D341Med (cell line): ENCODE measurements at regions not wholly inside any gene's neighbourhood (a gene's known extent, or its start where the extent isn't known, plus 50 kb on each side); places are given as distances from the start of the nearest gene placed in this dataset.
A peak's percentile ranks its signal among the peaks of the same experiment; 100 is the strongest.
"Not testable (repeated sequence)": the region's sequence is repeated elsewhere in the genome, so short reads cannot be mapped to it uniquely, and the experiment has no call there.

Source experiments
- DNase-seq: peaks from one replicate; pipeline ENCODE4 v3.0.0; 2012; ENCODE audit warnings: low spot score

DNA sequence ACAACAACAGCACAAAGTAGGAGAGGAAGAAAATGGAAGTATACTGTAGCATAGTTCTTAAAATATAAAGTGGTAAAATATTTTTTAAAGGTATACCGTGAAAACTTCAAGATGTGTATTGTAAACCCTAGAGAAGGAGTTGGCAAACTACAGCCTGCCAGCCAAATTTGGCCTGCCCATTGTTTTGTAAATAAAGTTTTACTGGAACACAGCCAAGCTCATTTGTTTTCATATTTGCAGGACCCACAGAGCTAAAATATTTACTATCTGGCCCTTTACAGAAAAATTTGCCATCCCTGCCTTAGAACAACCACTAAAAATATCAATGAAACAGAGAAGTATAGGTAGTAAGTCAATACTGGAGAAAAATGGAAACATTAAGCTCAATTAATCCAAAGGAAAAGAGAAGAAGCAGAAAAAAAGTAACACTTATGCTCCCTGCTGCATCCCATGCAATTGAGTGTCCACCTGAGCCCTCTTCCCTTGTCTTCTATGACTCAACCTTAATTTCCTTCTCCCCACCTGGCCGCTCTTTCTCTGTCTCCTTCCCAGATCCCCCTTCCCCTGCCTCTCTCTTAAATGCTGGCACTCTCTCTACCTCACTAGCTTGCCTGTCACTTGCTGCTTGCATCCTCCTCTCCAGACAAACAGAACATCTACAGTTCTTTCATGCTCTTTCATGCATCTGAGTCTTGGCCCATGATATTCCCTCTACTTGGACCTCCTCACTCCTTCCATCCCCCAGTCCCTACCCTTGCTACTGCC is 50.6 kb upstream of the FER start:
- DNase-seq: no peak

DNA sequence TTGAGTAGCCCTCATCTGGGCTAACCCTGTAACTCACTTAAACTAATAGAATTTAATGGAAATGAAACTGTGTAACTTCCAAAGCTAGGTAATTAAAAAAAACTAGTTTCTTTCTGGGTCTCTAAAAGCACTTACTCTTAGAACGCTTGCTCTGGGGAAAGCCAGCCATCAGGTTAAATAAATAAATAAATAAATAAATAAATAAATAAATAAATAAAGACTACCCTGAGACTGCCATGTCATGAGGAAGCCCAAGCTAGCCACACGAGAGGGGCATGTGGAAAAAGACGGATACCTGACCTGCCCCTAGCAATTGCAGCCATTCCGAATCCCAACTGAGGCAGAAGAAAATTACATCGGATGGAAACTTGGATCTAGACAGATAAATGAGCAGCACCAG is 51.3 kb upstream of the FER start:
- no peak for DNase-seq

GRCh38 chr5:108688485-108688884 is 59.2 kb upstream of the FER start:
- DNase-seq: no peak

GRCh38 chr5:108687595-108688200 is 60.0 kb upstream of the FER start:
- no peak for DNase-seq

DNA sequence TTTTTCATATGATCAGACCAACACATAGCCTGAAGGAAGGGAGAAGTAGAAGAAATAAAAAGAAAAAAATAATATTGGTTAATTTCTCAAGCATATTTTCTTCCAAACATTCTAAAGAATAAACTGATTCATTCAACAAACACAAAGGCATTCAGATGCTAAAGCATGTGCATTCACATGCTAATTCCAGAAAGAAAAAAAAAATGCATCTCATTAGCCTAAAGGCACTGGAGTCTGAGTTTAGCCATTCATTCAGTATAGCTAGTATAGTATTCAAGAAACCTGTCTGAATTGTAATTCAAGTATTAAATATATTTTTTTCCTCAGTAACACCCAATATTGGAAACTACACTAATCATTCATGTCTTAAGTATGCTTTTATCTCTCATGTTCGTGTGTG is 61.0 kb upstream of the FER start:
- no peak for DNase-seq

- not testable (repeated sequence) for DNase-seq
Observed at GRCh38 chr5:108685448-108686216, 62.1 kb upstream of the FER start.

DNA sequence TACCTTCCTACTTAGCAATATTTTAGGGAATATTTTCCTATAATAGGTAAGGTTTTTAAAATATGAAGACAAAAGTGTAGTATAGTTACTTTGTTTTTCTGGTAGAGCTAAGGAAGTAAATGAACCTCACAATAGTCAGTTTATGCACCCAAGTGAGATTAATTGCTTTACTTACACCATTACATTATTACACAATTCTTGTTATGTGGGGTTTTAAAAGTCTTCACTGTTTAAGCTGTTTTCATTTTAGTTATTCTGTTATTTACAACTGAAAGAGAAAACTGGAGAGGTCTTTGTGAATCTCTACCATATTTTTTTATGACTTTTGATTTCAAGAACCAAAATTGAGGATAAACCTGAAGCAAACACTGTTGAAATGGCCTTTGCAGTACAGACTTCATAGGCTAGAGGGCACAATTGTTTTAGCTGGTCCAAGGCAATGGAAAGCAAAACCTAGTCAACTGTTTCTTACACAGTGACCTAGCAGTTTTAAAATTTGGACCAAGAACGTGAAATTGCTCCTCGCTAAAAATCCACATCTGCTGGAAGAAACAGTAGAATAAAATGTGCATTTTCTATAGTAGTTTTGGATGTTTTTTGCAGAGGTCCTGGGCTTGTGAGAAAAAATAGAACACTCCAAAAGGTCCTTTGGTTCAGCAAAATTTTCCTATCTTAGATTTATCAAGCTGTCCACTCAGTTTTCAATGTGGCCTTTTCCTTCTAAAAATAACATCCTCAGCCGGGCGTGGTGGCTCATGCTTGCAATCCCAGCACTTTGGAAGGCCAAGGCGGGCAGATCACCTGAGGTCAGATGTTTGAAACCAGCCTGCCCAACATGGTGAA is 66.4 kb upstream of the FER start:
- peak; percentile 54 for DNase-seq

GRCh38 chr5:108678091-108678490 is 69.6 kb upstream of the FER start:
- DNase-seq: no peak

DNA sequence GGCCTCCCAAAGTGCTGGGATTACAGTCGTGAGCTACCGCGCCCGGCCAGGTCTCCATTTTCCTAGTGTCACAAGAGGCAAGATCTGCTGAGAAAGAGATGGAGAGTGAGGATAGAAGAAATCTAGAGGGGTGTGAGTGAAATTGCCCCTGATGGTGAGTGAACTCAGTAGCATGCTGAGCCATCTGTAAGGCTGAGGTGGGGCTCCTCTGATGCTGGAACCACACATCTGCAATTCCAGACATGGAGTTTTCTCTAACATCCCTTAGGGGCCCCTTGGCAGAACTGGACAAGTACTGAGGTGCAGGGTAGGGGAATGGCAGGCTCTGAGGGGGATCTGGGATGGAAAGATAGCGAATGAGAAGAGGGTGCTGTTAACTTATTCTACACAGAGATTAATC is 72.0 kb upstream of the FER start:
- DNase-seq: no peak

GRCh38 chr5:108672639-108673038 is 75.1 kb upstream of the FER start:
- no peak for DNase-seq

DNA sequence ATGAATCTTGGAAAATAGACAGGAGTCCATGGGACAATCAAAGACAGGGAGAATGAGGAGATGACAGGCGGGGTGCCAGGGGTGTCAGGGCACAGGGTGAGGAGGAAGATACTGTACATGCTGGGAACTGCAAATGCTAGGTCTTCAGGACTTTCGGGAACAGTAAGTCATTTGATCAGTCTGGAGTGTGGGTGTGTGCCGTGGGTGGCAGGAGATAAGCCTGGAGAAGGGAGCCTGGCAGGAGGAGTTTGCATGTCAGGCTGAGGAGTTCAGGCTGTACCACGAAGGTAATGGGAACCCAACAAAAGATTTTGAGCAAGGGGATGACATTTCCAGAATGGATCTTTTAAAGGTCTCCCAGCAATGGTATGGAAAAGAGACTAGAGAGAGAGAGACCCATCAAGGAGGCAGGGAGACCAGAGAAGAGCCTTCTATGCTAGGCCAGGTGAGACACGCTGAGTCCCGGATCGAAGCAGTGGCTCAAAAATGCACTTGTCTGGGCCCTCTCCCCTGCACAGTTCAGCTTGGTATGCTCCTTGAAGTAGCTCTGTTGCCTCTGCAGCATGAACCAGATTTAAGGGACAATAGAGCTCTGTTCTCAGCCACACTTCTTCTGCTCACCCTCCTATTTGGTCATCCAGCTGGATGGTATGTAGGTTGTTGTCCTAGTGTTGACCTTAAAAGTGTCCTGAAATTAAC is 77.0 kb upstream of the FER start:
- no peak for DNase-seq

DNA sequence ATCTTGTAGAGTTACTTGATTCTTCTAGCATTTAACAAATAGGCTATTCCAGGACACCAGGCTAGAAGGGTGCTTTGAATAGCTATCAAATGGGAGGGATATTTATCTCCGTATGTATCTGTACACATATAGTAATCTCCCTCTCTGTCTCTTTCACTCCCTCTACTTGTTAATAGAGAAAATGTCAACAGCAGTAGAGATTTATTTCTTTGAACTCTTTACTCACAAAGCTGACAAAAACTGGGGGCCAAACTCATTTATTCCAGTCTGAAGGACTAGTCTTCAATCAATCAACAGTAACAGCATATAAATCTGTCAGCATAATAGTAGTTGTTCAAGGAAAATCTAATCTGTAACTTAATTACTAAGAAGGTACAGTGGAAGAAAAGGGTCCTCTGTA is 78.2 kb upstream of the FER start:
- DNase-seq: no peak

- no peak for DNase-seq
Observed at GRCh38 chr5:108661590-108662219, 86.0 kb upstream of the FER start.

GRCh38 chr5:108661024-108661423 is 86.7 kb upstream of the FER start:
- DNase-seq: no peak

GRCh38 chr5:108660291-108660690 is 87.4 kb upstream of the FER start:
- no peak for DNase-seq

- no peak for DNase-seq
Observed at GRCh38 chr5:108659531-108659930, 88.2 kb upstream of the FER start.

- no peak for DNase-seq
Observed at GRCh38 chr5:108655750-108656450, 91.8 kb upstream of the FER start.

GRCh38 chr5:108654051-108654450 is 93.6 kb upstream of the FER start:
- DNase-seq: no peak

DNA sequence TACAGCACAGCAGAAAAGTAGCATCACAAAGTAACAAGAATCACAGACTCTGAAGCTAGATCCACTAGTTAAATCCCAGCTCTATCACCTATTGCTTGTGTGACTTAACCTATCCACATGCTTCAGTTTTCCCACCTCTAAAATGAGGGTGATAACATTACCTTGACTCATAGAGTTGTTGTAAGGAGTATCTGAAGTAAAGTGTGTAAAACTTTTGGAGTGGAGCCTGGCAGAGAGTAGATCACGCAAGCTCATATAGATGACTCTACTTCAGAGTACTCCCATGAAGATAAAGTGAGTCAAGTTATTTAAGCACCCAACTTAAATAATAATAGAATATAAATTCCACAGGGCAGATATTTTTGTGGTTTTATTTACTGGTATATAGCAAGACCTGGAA is 94.5 kb upstream of the FER start:
- DNase-seq: no peak

GRCh38 chr5:108650997-108651396 is 96.7 kb upstream of the FER start:
- DNase-seq: no peak

DNA sequence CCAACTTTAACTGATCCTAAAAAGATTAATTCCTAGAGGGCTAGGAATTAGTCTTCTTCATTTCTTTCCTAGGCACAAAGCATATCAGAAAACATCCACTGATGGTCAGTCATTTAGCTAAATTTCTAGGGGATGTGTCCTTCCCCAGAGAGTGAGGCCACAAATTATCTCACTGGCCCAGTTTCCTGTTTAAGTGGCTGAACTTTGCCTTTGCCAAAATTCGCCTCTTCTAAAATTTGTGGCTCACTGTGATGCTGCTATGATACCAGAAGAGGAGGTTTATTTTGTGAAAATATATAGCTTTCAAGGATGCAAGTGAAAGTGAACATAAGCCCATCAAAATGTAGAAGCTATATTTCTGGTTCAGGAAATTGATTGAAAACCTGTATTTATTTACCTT is 98.1 kb upstream of the FER start:
- DNase-seq: no peak
